ENCODE measurements at regions not wholly inside any gene's neighbourhood (a gene's known extent, or its start where the extent isn't known, plus 50 kb on each side); places are given as distances from the start of the nearest gene placed in this dataset.

GRCh38 chr10:4481192-4481591, 344.8 kb upstream of the AKR1E2 start:
- TF ChIP-seq CTCF (IDR thresholded peaks at IDR 0.05; ENCODE audit: low read depth, low read length, poor library complexity, severe bottlenecking) (no peak), EZH2phosphoT487 (IDR thresholded peaks at IDR 0.05; ENCODE audit: borderline replicate concordance, low read length) (no peak)
